ENCODE measurements at regions not wholly inside any gene's neighbourhood (a gene's known extent, or its start where the extent isn't known, plus 50 kb on each side); places are given as distances from the start of the nearest gene placed in this dataset.

GRCh38 chr2:34663314-34663713, 1064.2 kb upstream of the FAM98A start:
- no peaks in the 10 kb centered on the region for H3K4me1 ChIP-seq (ENCODE audit: low read depth)
- H3K27ac ChIP-seq: no peak overlapping the region
- no peak for TF ChIP-seq CTCF (IDR thresholded peaks at IDR 0.05; ENCODE audit: low read depth, low read length)
- no peaks in the 10 kb centered on the region for H3K36me3 ChIP-seq
- H3K4me3 ChIP-seq: no peak overlapping the region
- H3K9me3 ChIP-seq (ENCODE audit: low read depth): no peaks in the 10 kb centered on the region
- DNase-seq (ENCODE audit: low read depth in 1 of 2, low spot score in 1 of 2): no peak
- H3K27me3 ChIP-seq: no peaks in the 10 kb centered on the region

- Histone ChIP-seq H3K4me3 (no peak overlapping the region), H3K27ac (no peak overlapping the region), H3K36me3 (no peaks in the 10 kb centered on the region), H3K27me3 (no peaks in the 10 kb centered on the region), H3K4me1 (ENCODE audit: low read depth) (no peaks in the 10 kb centered on the region), H3K9me3 (ENCODE audit: low read depth) (no peaks in the 10 kb centered on the region)
- DNase-seq (ENCODE audit: low read depth in 1 of 2, low spot score in 1 of 2): no peak
- TF ChIP-seq CTCF (IDR thresholded peaks at IDR 0.05; ENCODE audit: low read depth, low read length): no peak
These were observed 1061.6 kb upstream of the FAM98A start for GRCh38 chr2:34660741-34661140.

GRCh38 chr2:34656632-34657031, 1057.5 kb upstream of the FAM98A start:
- DNase-seq (ENCODE audit: low read depth in 1 of 2, low spot score in 1 of 2): no peak
- H3K36me3 ChIP-seq: no peaks in the 10 kb centered on the region
- no peak overlapping the region for H3K27ac ChIP-seq
- TF ChIP-seq CTCF (IDR thresholded peaks at IDR 0.05; ENCODE audit: low read depth, low read length): no peak
- H3K9me3 ChIP-seq (ENCODE audit: low read depth): no peaks in the 10 kb centered on the region
- no peak overlapping the region for H3K4me3 ChIP-seq
- no peaks in the 10 kb centered on the region for H3K4me1 ChIP-seq (ENCODE audit: low read depth)
- no peaks in the 10 kb centered on the region for H3K27me3 ChIP-seq

GRCh38 chr2:34652636-34653035, 1053.5 kb upstream of the FAM98A start:
- Histone ChIP-seq H3K27me3 (no peaks in the 10 kb centered on the region), H3K4me1 (ENCODE audit: low read depth) (peaks cover 6% of the 10 kb centered on the region), H3K36me3 (no peaks in the 10 kb centered on the region), H3K4me3 (no peak overlapping the region), H3K9me3 (ENCODE audit: low read depth) (no peaks in the 10 kb centered on the region), H3K27ac (no peak overlapping the region)
- DNase-seq (ENCODE audit: low read depth in 1 of 2, low spot score in 1 of 2): peak; percentile 2 to 82
- no peak for TF ChIP-seq CTCF (IDR thresholded peaks at IDR 0.05; ENCODE audit: low read depth, low read length)

GRCh38 chr2:34646901-34647300, 1047.8 kb upstream of the FAM98A start:
- no peak for DNase-seq (ENCODE audit: low read depth in 1 of 2, low spot score in 1 of 2)
- H3K9me3 ChIP-seq (ENCODE audit: low read depth): no peaks in the 10 kb centered on the region
- H3K4me1 ChIP-seq (ENCODE audit: low read depth): peaks cover 6% of the 10 kb centered on the region
- no peaks in the 10 kb centered on the region for H3K27me3 ChIP-seq
- no peak overlapping the region for H3K4me3 ChIP-seq
- H3K36me3 ChIP-seq: no peaks in the 10 kb centered on the region
- no peak overlapping the region for H3K27ac ChIP-seq
- TF ChIP-seq CTCF (IDR thresholded peaks at IDR 0.05; ENCODE audit: low read depth, low read length): no peak

GRCh38 chr2:34632327-34632726, 1033.2 kb upstream of the FAM98A start:
- TF ChIP-seq CTCF (IDR thresholded peaks at IDR 0.05; ENCODE audit: low read depth, low read length): no peak

More at GRCh38 chr2:34632327-34632726, 1033.2 kb upstream of the FAM98A start:
- no peak for DNase-seq (ENCODE audit: low read depth in 1 of 2, low spot score in 1 of 2)
- H3K27me3 ChIP-seq: no peaks in the 10 kb centered on the region
- H3K9me3 ChIP-seq (ENCODE audit: low read depth): no peaks in the 10 kb centered on the region
- no peaks in the 10 kb centered on the region for H3K36me3 ChIP-seq
- H3K27ac ChIP-seq: no peak overlapping the region
- H3K4me3 ChIP-seq: no peak overlapping the region
- no peaks in the 10 kb centered on the region for H3K4me1 ChIP-seq (ENCODE audit: low read depth)
